Transverse colon (tissue), 4 donors: ENCODE measurements at regions not wholly inside any gene's neighbourhood (a gene's known extent, or its start where the extent isn't known, plus 50 kb on each side); places are given as distances from the start of the nearest gene placed in this dataset.

Source experiments
- EP300 ChIP-seq: sonication (generic); formaldehyde crosslinking; IDR thresholded peaks from one replicate; pipeline ENCODE4 v1.6.1; 2017; ENCODE audit warnings: antibody characterized with exemption, low read depth
- POLR2A ChIP-seq: fragments of 450-650 bp; IDR thresholded peaks from one replicate; pipeline ENCODE4 v1.6.1; 2016; ENCODE audit warnings: antibody characterized with exemption, mild to moderate bottlenecking, moderate library complexity
- POLR2AphosphoS5 ChIP-seq, 3 donors: sonication (generic); formaldehyde crosslinking; IDR thresholded peaks; one replicate each; pipeline ENCODE4 v1.6.1; 2016; ENCODE audit warnings: antibody characterized with exemption in 3 of 3
- TF ChIP-seq, protein P1 (sequence below), 5 experiments: fragments of 200-600 bp in 3 of 5; fragments of 450-650 bp in 2 of 5; sonication (generic) in 3 of 5; IDR thresholded peaks; 1 replicate in 2 of 5; 2 replicates in 3 of 5; pipeline ENCODE4 v1.5.1; 2016 to 2017; ENCODE audit warnings: antibody characterized with exemption in 5 of 5, inconsistent platforms in 3 of 5, mild to moderate bottlenecking in 2 of 5, moderate library complexity in 1 of 5

DNA sequence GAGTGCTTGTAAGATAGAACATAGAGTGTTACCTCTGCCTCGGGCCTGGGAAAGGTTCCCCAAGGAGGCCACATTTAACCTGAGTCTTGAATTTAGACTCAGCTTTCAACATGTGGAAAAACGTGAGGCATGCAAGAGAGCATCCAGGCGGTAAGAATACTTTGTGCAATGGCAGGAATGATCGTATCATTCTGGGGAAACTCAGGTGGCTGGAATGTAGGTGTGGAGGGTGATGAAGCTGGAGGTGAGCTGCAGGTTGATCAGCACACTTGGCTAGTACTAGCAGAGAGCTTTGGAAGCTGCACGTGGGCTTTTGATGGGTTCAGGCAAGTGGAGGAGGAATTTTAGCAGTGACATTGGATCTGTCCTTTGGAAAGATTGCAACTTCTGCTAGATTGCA, 270.3 kb upstream of the RAG2 start:
- TF ChIP-seq EP300, result no peak
- no peak for TF ChIP-seq POLR2A
- TF ChIP-seq, protein P1, sequence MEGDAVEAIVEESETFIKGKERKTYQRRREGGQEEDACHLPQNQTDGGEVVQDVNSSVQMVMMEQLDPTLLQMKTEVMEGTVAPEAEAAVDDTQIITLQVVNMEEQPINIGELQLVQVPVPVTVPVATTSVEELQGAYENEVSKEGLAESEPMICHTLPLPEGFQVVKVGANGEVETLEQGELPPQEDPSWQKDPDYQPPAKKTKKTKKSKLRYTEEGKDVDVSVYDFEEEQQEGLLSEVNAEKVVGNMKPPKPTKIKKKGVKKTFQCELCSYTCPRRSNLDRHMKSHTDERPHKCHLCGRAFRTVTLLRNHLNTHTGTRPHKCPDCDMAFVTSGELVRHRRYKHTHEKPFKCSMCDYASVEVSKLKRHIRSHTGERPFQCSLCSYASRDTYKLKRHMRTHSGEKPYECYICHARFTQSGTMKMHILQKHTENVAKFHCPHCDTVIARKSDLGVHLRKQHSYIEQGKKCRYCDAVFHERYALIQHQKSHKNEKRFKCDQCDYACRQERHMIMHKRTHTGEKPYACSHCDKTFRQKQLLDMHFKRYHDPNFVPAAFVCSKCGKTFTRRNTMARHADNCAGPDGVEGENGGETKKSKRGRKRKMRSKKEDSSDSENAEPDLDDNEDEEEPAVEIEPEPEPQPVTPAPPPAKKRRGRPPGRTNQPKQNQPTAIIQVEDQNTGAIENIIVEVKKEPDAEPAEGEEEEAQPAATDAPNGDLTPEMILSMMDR (IDR thresholded peaks at IDR 0.05), result no peak
- no peak for TF ChIP-seq POLR2AphosphoS5 (IDR thresholded peaks at IDR 0.05)
